SK-N-SH (cell line): ENCODE measurements at regions not wholly inside any gene's neighbourhood (a gene's known extent, or its start where the extent isn't known, plus 50 kb on each side); places are given as distances from the start of the nearest gene placed in this dataset.
A peak's percentile ranks its signal among the peaks of the same experiment; 100 is the strongest.

Experiments
- CTCF ChIA-PET: fragments of 300-600, 350-600 bp; formaldehyde crosslinking; extraction: SDS; loops from one replicate; lab custom pipeline; 2021; lab: Yijun Ruan, JAX
- POLR2A ChIA-PET: fragments of 350-600 bp; sonication (Branson Sonifier 250); formaldehyde crosslinking; extraction: SDS; loops from one replicate; lab custom pipeline; 2020; ENCODE audit warnings: antibody characterized with exemption, inconsistent platforms; lab: Yijun Ruan, JAX
- DNase-seq: peaks from one replicate; pipeline ENCODE4 v3.0.0; 2012
- H2AFZ ChIP-seq: fragments of 200-600 bp; sonication (generic); 2 replicates; pipeline ENCODE4 v1.8.1; 2016; ENCODE audit warnings: antibody characterized with exemption, mild to moderate bottlenecking, low read depth
- H3F3A ChIP-seq: fragments of 200-600 bp; sonication (generic); replicated peaks from 2 replicates; pipeline ENCODE3; 2016; ENCODE audit warnings: antibody characterized with exemption, mild to moderate bottlenecking; ENCODE audit not compliant: insufficient read depth
- H3K27ac ChIP-seq, 2 experiments: fragments of 200-500 bp in 1 of 2; fragments of 200-600 bp in 1 of 2; sonication (Bioruptor generic) in 1 of 2; sonication (generic), shearing (Covaris generic) in 1 of 2; 2 replicates each; pipeline versions ENCODE4 v1.5.1 to v1.6.1; 2014 to 2016; ENCODE audit warnings: low read depth in 2 of 2, inconsistent platforms in 1 of 2, low read length in 1 of 2, mild to moderate bottlenecking in 1 of 2, mixed read lengths in 1 of 2
- H3K27me3 ChIP-seq: fragments of 200-600 bp; sonication (generic), shearing (Covaris generic); 2 replicates; pipeline ENCODE4 v1.6.1; 2016; ENCODE audit warnings: mixed run types; ENCODE audit not compliant: insufficient read depth
- H3K36me3 ChIP-seq, 2 experiments: fragments of 200-500 bp in 1 of 2; fragments of 200-600 bp in 1 of 2; sonication (Bioruptor generic) in 1 of 2; sonication (generic) in 1 of 2; replicated peaks in 1 of 2; 2 replicates each; pipeline versions ENCODE3 to v1.5.1; 2014 to 2016; ENCODE audit warnings: low read length in 1 of 2, mild to moderate bottlenecking in 1 of 2; ENCODE audit not compliant: insufficient read depth in 2 of 2, control insufficient read depth in 1 of 2
- H3K4me1 ChIP-seq, 2 experiments: fragments of 200-500 bp in 1 of 2; fragments of 200-600 bp in 1 of 2; sonication (Bioruptor generic) in 1 of 2; sonication (generic), shearing (Covaris generic) in 1 of 2; 2 replicates each; pipeline versions ENCODE4 v1.5.1 to v1.6.1; 2014 to 2016; ENCODE audit warnings: low read depth in 1 of 2, low read length in 1 of 2, mixed run types in 1 of 2; ENCODE audit not compliant: insufficient read depth in 2 of 2, control insufficient read depth in 1 of 2
- H3K4me2 ChIP-seq: fragments of 200-600 bp; sonication (generic), shearing (Covaris generic); 2 replicates; pipeline ENCODE4 v1.6.1; 2017; ENCODE audit warnings: mixed run types
- H3K4me3 ChIP-seq, 2 experiments: fragments of 200-500 bp in 1 of 2; fragments of 200-600 bp in 1 of 2; sonication (Bioruptor generic) in 1 of 2; sonication (generic), shearing (Covaris generic) in 1 of 2; 2 replicates each; pipeline versions ENCODE4 v1.5.1 to v1.8.1; 2014 to 2016; ENCODE audit warnings: low read depth in 2 of 2, inconsistent platforms in 1 of 2, low read length in 1 of 2, mild to moderate bottlenecking in 1 of 2, mixed read lengths in 1 of 2, moderate library complexity in 1 of 2
- H3K79me2 ChIP-seq: fragments of 200-600 bp; sonication (generic); 2 replicates; pipeline ENCODE4 v1.8.1; 2017; ENCODE audit warnings: mild to moderate bottlenecking; ENCODE audit not compliant: insufficient read depth
- H3K9ac ChIP-seq: fragments of 200-600 bp; sonication (generic); 2 replicates; pipeline ENCODE4 v1.6.1; 2017; ENCODE audit warnings: mixed run types
- H3K9me2 ChIP-seq: fragments of 200-600 bp; sonication (generic); 2 replicates; pipeline ENCODE4 v1.6.1; 2017; ENCODE audit warnings: mixed run types
- H3K9me3 ChIP-seq: fragments of 200-600 bp; sonication (generic); 2 replicates; pipeline ENCODE4 v1.6.1; 2017; ENCODE audit warnings: mixed run types, mild to moderate bottlenecking, moderate library complexity
- H4K20me1 ChIP-seq: fragments of 200-600 bp; sonication (generic); 2 replicates; pipeline ENCODE4 v1.6.1; 2017; ENCODE audit warnings: mild to moderate bottlenecking, mixed run types; ENCODE audit not compliant: insufficient read depth
- CHD2 ChIP-seq: fragments of 150-350 bp; IDR thresholded peaks from 2 replicates; pipeline ENCODE4 v1.6.1; 2018; ENCODE audit warnings: low read length; ENCODE audit not compliant: partially characterized antibody
- ELF1 ChIP-seq: IDR thresholded peaks from 2 replicates; pipeline ENCODE4 v1.4.0; 2012
- EZH2phosphoT487 ChIP-seq: fragments of 200-600 bp; sonication (generic); IDR thresholded peaks from 2 replicates; pipeline ENCODE4 v1.6.1; 2017; ENCODE audit warnings: low read depth, mixed run types, mild to moderate bottlenecking, antibody characterized with exemption, moderate library complexity, borderline replicate concordance
- FOSL2 ChIP-seq: IDR thresholded peaks from 2 replicates; pipeline ENCODE4 v1.4.0; 2012; ENCODE audit warnings: low read depth, mild to moderate bottlenecking, moderate library complexity, borderline replicate concordance
- FOXJ3 ChIP-seq: sonication (generic); formaldehyde crosslinking; IDR thresholded peaks from 2 replicates; pipeline ENCODE4 v1.5.1; 2020; ENCODE audit warnings: mild to moderate bottlenecking, missing genetic modification reagents
- FOXM1 ChIP-seq: IDR thresholded peaks from 2 replicates; pipeline ENCODE4 v1.4.0; 2012; ENCODE audit warnings: low read depth, mild to moderate bottlenecking
- MEF2A ChIP-seq: IDR thresholded peaks from 2 replicates; pipeline ENCODE4 v1.4.0; 2012; ENCODE audit warnings: low read depth, borderline replicate concordance
- NFIC ChIP-seq: IDR thresholded peaks from 2 replicates; pipeline ENCODE4 v1.4.0; 2012; ENCODE audit warnings: borderline replicate concordance
- RAD21 ChIP-seq: IDR thresholded peaks from 2 replicates; pipeline ENCODE4 v1.6.1; 2012; ENCODE audit warnings: mild to moderate bottlenecking, low read length
- TAF1 ChIP-seq: IDR thresholded peaks from 2 replicates; pipeline ENCODE4 v1.6.1; 2012; ENCODE audit warnings: low read depth, mild to moderate bottlenecking, low read length, moderate library complexity, borderline replicate concordance
- TCF12 ChIP-seq: IDR thresholded peaks from 2 replicates; pipeline ENCODE4 v1.4.0; 2012
- TEAD4 ChIP-seq: IDR thresholded peaks from 2 replicates; pipeline ENCODE4 v1.4.0; 2012; ENCODE audit warnings: mild to moderate bottlenecking, borderline replicate concordance; ENCODE audit not compliant: insufficient read depth
- YY1 ChIP-seq: IDR thresholded peaks from 2 replicates; pipeline ENCODE4 v1.4.0; 2012; ENCODE audit warnings: low read depth, mild to moderate bottlenecking
- WGBS: methylation state at CpG from one replicate; pipeline ENCODE4 v1.1.6; 2017; ENCODE audit warnings: low lambda C conversion rate; 5-methylcytosine and 5-hydroxymethylcytosine counted together
- TF ChIP-seq, protein P1 (sequence below): IDR thresholded peaks from 2 replicates; pipeline ENCODE4 v1.4.0; 2012; ENCODE audit warnings: low read depth, borderline replicate concordance
- TF ChIP-seq, protein P2 (sequence below): fragments of 150-350 bp; IDR thresholded peaks from 2 replicates; pipeline ENCODE4 v1.6.1; 2016; ENCODE audit warnings: mild to moderate bottlenecking, low read depth, low read length

DNA sequence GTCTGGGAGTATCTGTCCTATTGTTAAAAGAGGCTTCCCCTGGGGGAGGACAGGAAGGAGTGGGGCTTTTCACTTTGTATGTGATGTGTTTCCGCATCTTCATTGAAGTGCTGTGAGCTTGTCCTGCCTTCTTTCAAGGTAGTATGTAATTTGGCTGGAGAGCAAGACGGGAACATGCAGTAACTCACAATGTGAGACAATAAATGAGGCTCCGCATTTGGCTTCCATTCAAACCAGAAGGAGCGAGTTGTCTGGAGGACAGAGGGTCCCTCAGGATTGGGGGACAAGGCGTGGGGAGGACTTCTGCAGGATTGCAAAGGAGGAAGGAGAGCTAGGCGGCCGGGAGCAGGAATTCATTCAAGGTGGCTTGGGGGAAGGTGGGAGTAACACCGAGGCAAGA lies 203.5 kb downstream of the RBFOX3 start:
- Histone ChIP-seq H3K4me1 (no peaks in the 10 kb centered on the region), H4K20me1 (no peaks in the 10 kb centered on the region), H3K27me3 (peaks cover 56% of the 10 kb centered on the region), H3K4me2 (no peak overlapping the region), H3K9me3 (no peaks in the 10 kb centered on the region), H3K9ac (no peak overlapping the region), H3K4me3 (no peak overlapping the region), H3K36me3 (no peaks in the 10 kb centered on the region), H3K27ac (no peak overlapping the region), H3K79me2 (no peaks in the 10 kb centered on the region), H2AFZ (no peak overlapping the region), H3F3A (no peaks in the 10 kb centered on the region), H3K9me2 (no peaks in the 10 kb centered on the region)
- no peak for DNase-seq
- WGBS: 31% methylated on average over 8 of the region's 8 CpGs
- TF ChIP-seq CHD2 (no peak), EZH2phosphoT487 (0 out of 2 replicates have a peak, but pooled peaks have one; percentile 31)
- POLR2A ChIA-PET: interaction anchor here (1.1 kb wide), 1 partner anchor 14 kb away, joined by 3 read pairs; no protein-coding TSS in a partner anchor
- CTCF ChIA-PET: interaction anchor here (1.1 to 16.2 kb wide), 5 partner anchors 19 to 321 kb away, joined by 3 to 333 read pairs (median 19); no protein-coding TSS in a partner anchor

DNA sequence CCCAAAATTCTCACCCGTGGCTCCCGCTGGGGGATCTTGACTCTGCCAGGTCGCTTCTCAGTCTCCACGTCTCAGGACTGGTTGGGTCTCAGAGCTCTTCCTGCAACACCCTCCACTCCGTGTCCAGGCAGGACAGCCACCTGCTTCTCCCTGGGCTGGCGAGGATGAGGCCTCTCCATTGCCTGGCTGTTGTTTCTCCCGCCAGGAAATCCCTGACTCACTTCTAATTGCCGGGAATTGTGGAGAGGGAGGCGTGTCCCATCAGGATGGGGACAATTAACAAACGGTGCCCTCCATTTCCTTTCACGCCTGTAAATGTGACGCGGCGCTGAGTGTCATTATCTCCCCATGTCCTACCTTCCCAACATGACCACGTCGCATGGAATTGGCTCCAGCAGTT lies 204.5 kb downstream of the RBFOX3 start:
- ChIA-PET POLR2A (no interaction called here), CTCF (interaction anchor here (1.5 to 23.4 kb wide), 6 partner anchors 10 to 320 kb away, joined by 3 to 1340 read pairs (median 116); no protein-coding TSS in a partner anchor)
- no peak overlapping the region for H3K4me3 ChIP-seq
- no peaks in the 10 kb centered on the region for H3K9me3 ChIP-seq
- H3K9me2 ChIP-seq: no peaks in the 10 kb centered on the region
- WGBS: 51% methylated on average over 16 of the region's 16 CpGs
- H3K27me3 ChIP-seq: peaks cover 56% of the 10 kb centered on the region
- H3F3A ChIP-seq: no peaks in the 10 kb centered on the region
- TF ChIP-seq FOXJ3 (CRISPR knock-in tag) (no peak), TCF12 (no peak), FOSL2 (no peak), TEAD4 (no peak), TAF1 (no peak), YY1 (no peak), MEF2A (no peak), FOXM1 (no peak), RAD21 (no peak), NFIC (no peak), ELF1 (no peak)
- TF ChIP-seq, protein P1, sequence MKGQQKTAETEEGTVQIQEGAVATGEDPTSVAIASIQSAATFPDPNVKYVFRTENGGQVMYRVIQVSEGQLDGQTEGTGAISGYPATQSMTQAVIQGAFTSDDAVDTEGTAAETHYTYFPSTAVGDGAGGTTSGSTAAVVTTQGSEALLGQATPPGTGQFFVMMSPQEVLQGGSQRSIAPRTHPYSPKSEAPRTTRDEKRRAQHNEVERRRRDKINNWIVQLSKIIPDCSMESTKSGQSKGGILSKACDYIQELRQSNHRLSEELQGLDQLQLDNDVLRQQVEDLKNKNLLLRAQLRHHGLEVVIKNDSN: no peak
- TF ChIP-seq, protein P2, sequence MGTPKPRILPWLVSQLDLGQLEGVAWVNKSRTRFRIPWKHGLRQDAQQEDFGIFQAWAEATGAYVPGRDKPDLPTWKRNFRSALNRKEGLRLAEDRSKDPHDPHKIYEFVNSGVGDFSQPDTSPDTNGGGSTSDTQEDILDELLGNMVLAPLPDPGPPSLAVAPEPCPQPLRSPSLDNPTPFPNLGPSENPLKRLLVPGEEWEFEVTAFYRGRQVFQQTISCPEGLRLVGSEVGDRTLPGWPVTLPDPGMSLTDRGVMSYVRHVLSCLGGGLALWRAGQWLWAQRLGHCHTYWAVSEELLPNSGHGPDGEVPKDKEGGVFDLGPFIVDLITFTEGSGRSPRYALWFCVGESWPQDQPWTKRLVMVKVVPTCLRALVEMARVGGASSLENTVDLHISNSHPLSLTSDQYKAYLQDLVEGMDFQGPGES: no peak
- no peak for DNase-seq
- no peaks in the 10 kb centered on the region for H3K36me3 ChIP-seq
- no peak overlapping the region for H2AFZ ChIP-seq
- no peak overlapping the region for H3K4me2 ChIP-seq
- no peaks in the 10 kb centered on the region for H3K79me2 ChIP-seq
- H4K20me1 ChIP-seq: no peaks in the 10 kb centered on the region
- H3K9ac ChIP-seq: no peak overlapping the region
- peaks cover 0 to 2% of the 10 kb centered on the region in 2 experiments; a peak in 1 of 4 replicates for H3K4me1 ChIP-seq
- H3K27ac ChIP-seq: no peak overlapping the region
